Hepatocyte (in vitro differentiated cells): ENCODE measurements at regions not wholly inside any gene's neighbourhood (a gene's known extent, or its start where the extent isn't known, plus 50 kb on each side); places are given as distances from the start of the nearest gene placed in this dataset.

Source experiments
- DNase-seq: peaks from one replicate; pipeline ENCODE4 v3.0.0-alpha.2; 2016; ENCODE audit warnings: low spot score
- H2AFZ ChIP-seq: fragments of 200-600 bp; sonication (generic); 2 replicates; pipeline ENCODE4 v1.6.0; 2016; ENCODE audit warnings: antibody characterized with exemption, mild to moderate bottlenecking
- H3K27ac ChIP-seq: fragments of 200-600 bp; sonication (generic); 2 replicates; pipeline ENCODE4 v1.5.1; 2016; ENCODE audit warnings: mild to moderate bottlenecking
- H3K27me3 ChIP-seq: fragments of 200-600 bp; sonication (generic); 2 replicates; pipeline ENCODE4 v1.6.1; 2016
- H3K36me3 ChIP-seq: fragments of 200-600 bp; sonication (generic); replicated peaks from 2 replicates; pipeline ENCODE4 v1.5.1; 2016; ENCODE audit warnings: low read depth; ENCODE audit not compliant: insufficient read depth
- H3K4me1 ChIP-seq: fragments of 200-600 bp; sonication (generic); 2 replicates; pipeline ENCODE4 v1.5.1; 2016; ENCODE audit warnings: mild to moderate bottlenecking, moderate library complexity; ENCODE audit not compliant: insufficient read depth
- H3K4me2 ChIP-seq: fragments of 200-600 bp; sonication (generic); 2 replicates; pipeline ENCODE4 v1.6.0; 2016
- H3K4me3 ChIP-seq: fragments of 200-600 bp; sonication (generic); 2 replicates; pipeline ENCODE4 v1.5.1; 2016; ENCODE audit warnings: mild to moderate bottlenecking
- H3K79me2 ChIP-seq: fragments of 200-600 bp; sonication (generic); 2 replicates; pipeline ENCODE4 v1.6.0; 2017; ENCODE audit warnings: mild to moderate bottlenecking
- H3K9me2 ChIP-seq: fragments of 200-600 bp; sonication (generic); replicated peaks from 2 replicates; pipeline ENCODE4 v1.6.0; 2017; ENCODE audit warnings: mild to moderate bottlenecking; ENCODE audit not compliant: insufficient read depth
- H3K9me3 ChIP-seq: fragments of 200-600 bp; sonication (generic); 2 replicates; pipeline ENCODE4 v1.5.1; 2016; ENCODE audit warnings: low read depth, mild to moderate bottlenecking
- H4K20me1 ChIP-seq: fragments of 200-600 bp; sonication (generic); 2 replicates; pipeline ENCODE4 v1.6.0; 2016; ENCODE audit warnings: mild to moderate bottlenecking; ENCODE audit not compliant: insufficient read depth, poor library complexity, severe bottlenecking
- CTCF ChIP-seq: fragments of 200-600 bp; sonication (generic); IDR thresholded peaks from 2 replicates; pipeline ENCODE4 v1.5.1; 2016; ENCODE audit warnings: antibody characterized with exemption, mild to moderate bottlenecking; ENCODE audit not compliant: poor library complexity
- EZH2 ChIP-seq: fragments of 200-600 bp; sonication (generic); IDR thresholded peaks from 2 replicates; pipeline ENCODE4 v1.6.1; 2016; ENCODE audit warnings: antibody characterized with exemption, mild to moderate bottlenecking, borderline replicate concordance
- EZH2phosphoT487 ChIP-seq: fragments of 200-600 bp; sonication (generic); IDR thresholded peaks from one replicate; pipeline ENCODE4 v1.6.1; 2018; ENCODE audit warnings: antibody characterized with exemption, mild to moderate bottlenecking, low read depth, moderate library complexity; ENCODE audit not compliant: unreplicated experiment, severe bottlenecking
- WGBS: methylation state at CpG from one replicate; pipeline ENCODE4 v1.1.6; 2016; ENCODE audit warnings: low lambda C conversion rate; ENCODE audit errors: missing lambda C conversion rate; 5-methylcytosine and 5-hydroxymethylcytosine counted together

DNA sequence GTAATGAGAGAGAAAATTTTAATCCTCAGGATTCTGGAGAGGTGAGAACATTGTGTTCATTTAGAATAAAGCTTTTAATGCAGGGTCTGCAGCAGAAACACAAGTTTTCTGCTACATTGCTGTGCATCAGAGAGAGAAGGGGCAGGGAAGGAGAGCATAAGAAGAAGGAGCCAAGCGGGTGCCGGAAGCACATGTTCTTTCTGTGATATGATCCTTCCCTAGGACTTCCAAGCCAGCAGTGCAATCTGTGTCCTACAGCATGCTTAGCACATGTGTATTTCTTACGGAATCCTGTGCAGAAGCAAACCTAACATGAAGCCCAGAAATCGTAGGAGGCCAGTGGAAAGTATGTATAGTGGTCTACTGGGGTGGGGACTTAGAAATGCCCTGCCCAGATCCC, 458.3 kb upstream of the BRINP1 start:
- H3K27me3 ChIP-seq, result peaks cover 7% of the 10 kb centered on the region
- H3K4me1 ChIP-seq, result no peaks in the 10 kb centered on the region
- no peak overlapping the region for H3K4me3 ChIP-seq
- 80% methylated on average over 4 of the region's 4 CpGs for WGBS
- no peaks in the 10 kb centered on the region for H4K20me1 ChIP-seq
- no peaks in the 10 kb centered on the region for H3K79me2 ChIP-seq
- no peaks in the 10 kb centered on the region for H3K36me3 ChIP-seq
- TF ChIP-seq CTCF, result no peak
- TF ChIP-seq EZH2phosphoT487, result no peak
- no peak for TF ChIP-seq EZH2
- H3K27ac ChIP-seq, result no peak overlapping the region
- no peaks in the 10 kb centered on the region for H3K9me2 ChIP-seq
- no peak for DNase-seq
- H3K9me3 ChIP-seq, result no peaks in the 10 kb centered on the region
- no peak overlapping the region for H3K4me2 ChIP-seq
- H2AFZ ChIP-seq, result no peak overlapping the region

DNA sequence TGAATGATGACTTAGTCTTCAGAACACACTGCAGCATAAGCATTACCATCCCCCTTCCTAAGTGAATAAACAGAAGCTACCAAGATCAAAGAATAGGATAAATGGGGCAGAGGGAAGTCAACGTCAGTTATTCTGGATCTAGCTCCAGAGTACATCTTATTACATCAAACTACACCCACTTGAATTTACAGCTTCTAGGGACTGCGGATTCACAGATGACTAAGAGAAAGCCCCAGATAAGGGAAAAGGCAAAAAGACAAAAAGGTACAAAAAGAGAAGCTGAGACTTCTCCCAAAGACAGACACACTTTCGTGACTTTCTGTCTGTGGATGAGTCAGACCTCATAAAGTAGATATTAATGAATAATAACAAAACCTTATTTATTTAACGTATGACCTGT, 457.9 kb upstream of the BRINP1 start:
- no peaks in the 10 kb centered on the region for H3K9me3 ChIP-seq
- H3K4me2 ChIP-seq, result no peak overlapping the region
- H3K79me2 ChIP-seq, result no peaks in the 10 kb centered on the region
- DNase-seq, result no peak
- TF ChIP-seq CTCF (no peak), EZH2phosphoT487 (no peak), EZH2 (no peak)
- no peaks in the 10 kb centered on the region for H3K36me3 ChIP-seq
- H2AFZ ChIP-seq, result no peak overlapping the region
- H3K27ac ChIP-seq, result no peak overlapping the region
- 36% methylated on average over 4 of the region's 4 CpGs for WGBS
- no peaks in the 10 kb centered on the region for H4K20me1 ChIP-seq
- H3K9me2 ChIP-seq, result no peaks in the 10 kb centered on the region
- no peaks in the 10 kb centered on the region for H3K4me1 ChIP-seq
- H3K4me3 ChIP-seq, result no peak overlapping the region
- H3K27me3 ChIP-seq, result peaks cover 3% of the 10 kb centered on the region

GRCh38 chr9:119818726-119819435, 449.6 kb upstream of the BRINP1 start:
- Histone ChIP-seq H2AFZ (no peak overlapping the region), H3K36me3 (no peaks in the 10 kb centered on the region), H3K27me3 (no peaks in the 10 kb centered on the region), H3K27ac (no peak overlapping the region), H3K4me3 (no peak overlapping the region), H4K20me1 (no peaks in the 10 kb centered on the region), H3K79me2 (no peaks in the 10 kb centered on the region), H3K9me2 (no peaks in the 10 kb centered on the region), H3K9me3 (no peaks in the 10 kb centered on the region), H3K4me2 (no peak overlapping the region), H3K4me1 (no peaks in the 10 kb centered on the region)
- TF ChIP-seq CTCF (no peak), EZH2phosphoT487 (no peak), EZH2 (no peak)
- DNase-seq, result no peak
- 87% methylated on average over 5 of the region's 5 CpGs for WGBS
